NCI-H446 treated with DMSO at 0.1 percent for 48 hours (cell line): ENCODE measurements at regions not wholly inside any gene's neighbourhood (a gene's known extent, or its start where the extent isn't known, plus 50 kb on each side); places are given as distances from the start of the nearest gene placed in this dataset.
"Not testable (repeated sequence)": the region's sequence is repeated elsewhere in the genome, so short reads cannot be mapped to it uniquely, and the experiment has no call there.

ENCODE experiments used
- DNase-seq: peaks from one replicate; lab custom pipeline; 2025; lab: John Stamatoyannopoulos, UW

DNA sequence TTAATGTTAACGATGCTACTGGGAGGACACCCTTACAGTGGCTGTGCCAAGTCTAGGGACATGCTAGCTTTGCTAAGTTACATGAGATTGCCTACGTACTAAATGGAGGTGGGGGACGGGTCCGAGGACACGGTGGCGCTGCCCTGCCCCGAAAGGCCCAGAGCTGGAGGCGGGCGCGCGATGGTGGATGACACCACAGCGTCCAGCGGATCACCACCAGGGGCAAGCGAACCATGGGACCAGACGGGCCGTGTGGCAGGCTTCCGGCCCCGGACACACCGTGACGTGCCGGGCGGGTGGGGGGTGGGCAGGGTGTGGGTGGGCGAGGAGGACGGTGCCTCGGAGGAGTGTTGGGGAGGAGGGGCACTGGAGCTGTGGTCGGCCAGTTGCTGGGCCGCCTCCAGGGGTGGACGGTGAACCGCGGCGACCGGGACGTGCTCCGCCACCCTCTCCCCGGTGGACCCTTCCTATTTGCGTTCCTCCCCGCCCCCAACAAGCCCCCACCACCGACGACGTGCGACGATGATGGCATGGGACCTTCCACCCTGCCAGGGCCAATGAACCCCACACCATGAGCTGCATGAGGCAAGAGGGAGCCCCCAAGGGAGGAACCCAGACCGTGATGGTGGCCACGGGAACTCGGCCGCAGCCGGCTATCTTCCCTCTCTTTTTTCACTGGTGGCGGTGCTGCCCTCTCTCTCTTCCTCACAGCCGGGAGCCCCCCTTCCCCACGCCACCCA lies 773.3 kb upstream of the DEFB115 start:
- no peak for DNase-seq

DNA sequence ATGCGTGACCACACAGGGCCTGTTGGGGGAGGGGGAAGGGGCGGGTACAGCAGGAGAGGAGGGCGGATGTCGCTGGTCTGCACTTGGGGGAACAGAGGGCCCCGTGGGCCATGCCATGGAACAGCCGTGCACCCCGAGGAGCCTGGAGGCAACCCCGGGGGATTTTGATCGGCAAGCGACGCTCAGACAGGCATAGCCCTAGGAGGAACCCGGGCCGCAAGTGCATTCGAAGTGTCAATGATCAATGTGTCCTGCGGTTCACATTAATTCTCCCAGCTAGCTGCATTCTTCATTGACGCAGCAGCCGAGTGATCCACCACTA lies 772.8 kb upstream of the DEFB115 start:
- DNase-seq, result no peak

DNA sequence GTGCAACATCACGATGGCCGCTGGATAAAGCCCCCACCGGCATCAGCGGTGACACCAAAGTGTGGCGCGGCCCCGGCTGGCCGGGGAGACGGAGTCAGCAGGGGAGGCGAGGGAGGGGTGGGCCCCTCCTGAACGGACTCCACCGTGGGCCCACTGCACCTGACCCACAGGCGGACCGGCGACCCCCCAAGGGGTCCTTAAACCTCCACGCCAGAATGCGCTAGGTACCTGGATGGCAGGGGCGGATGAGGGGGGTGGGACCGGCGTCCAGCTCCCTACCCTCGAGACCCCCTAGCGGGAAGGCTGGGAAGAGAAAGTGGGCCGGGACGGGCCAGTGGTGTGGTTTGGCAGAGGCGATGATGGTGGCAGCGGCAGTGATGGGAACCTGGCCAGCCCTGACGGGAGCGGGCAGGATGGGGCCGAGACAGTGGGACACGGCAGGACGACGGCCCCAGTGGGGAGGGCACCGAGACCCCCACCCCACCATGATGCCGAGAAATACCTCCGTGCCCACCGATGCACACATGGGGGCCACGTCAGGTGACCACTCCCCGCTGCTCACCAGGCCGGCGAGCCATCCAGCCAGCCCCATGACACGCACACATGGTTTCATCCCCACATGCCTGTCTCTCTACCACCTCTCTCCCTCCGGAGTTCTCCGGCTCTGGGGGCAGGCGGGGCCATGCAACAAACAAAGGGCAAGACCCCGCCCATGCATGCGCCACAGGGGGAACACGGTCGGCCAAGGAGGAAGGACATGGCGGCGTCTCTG lies 771.9 kb upstream of the DEFB115 start:
- no peak for DNase-seq

DNA sequence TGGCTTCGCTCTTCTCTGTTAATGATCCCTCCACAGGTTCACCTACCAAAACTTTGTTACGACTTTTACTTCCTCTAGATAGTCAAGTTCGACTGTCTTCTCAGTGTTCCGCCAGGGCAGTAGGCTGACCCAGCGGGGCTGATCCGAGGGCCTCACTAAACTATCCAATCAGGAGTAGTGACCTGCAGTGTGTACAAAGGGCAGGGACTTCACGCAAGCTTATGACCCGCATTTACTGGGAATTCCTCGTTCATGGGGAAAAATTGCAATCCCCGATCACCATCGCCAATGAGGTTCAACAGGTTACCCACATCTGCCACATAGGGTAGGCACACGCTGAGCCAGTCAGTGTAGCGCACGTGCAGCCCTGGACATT lies 771.4 kb upstream of the DEFB115 start:
- DNase-seq, result no peak

DNA sequence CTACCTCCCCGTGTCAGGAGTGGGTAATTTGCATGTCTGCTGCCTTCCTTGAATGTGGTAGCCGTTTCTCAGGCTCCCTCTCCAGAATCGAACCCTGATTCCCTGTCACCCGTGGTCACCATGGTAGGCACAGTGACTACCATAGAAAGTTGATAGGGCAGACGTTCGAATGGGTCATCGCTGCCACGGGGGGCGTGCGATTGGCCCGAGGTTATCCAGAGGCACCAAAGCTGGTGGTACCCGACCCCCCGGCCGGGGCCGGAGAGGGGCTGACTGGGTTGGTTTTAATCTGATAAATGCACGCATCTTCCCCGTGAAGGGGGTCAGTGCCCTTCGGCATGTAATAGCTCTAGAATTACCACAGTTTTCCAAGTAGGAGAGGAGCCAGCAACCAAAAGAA lies 770.0 kb upstream of the DEFB115 start:
- not testable (repeated sequence) for DNase-seq

DNA sequence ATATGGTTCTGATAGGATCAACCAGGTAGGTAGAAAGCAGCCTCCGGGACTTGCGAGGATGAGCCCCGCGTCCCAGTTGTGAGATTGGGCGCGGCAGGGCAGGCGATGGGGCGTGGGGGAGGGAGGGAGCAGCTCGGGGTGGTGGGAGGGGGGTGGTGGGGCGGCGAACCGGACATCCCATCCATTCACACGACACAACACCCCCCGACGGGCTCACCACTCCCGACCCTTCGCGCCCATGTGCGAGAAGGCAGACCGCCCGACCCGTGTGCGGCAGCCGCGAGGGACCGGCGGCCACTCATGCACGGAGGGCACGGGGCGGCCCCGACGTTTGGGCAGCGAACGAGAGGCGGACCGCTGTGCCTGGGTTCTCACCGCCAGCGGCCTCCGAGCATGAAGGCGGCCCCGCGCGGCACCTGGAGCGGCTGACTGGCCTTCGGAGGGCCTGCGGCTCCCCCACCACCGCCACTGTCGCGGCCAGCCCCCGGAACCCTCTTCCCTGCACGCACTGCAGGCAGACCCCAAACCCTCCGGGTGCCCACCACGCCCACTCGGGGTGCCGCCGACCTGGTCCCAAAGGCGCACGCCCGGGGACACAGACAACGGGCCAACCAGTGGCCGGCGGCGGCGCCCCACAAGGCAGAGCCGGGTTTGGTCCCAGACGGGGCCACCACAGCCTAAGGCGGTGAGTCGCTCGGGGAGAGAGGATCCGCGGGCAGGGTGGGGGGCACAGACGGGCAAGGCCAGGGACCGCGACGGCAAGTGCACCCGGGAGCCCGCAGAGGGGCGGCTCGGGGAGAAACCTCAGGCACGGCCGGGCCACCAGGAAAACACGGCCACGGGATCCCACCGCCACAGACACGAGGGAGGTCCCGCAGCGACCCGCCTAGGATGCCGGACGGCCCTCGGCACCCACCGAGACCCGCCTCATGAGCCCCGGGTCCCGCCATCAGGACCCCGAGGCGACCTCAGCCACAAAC lies 769.2 kb upstream of the DEFB115 start:
- DNase-seq, result no peak

DNA sequence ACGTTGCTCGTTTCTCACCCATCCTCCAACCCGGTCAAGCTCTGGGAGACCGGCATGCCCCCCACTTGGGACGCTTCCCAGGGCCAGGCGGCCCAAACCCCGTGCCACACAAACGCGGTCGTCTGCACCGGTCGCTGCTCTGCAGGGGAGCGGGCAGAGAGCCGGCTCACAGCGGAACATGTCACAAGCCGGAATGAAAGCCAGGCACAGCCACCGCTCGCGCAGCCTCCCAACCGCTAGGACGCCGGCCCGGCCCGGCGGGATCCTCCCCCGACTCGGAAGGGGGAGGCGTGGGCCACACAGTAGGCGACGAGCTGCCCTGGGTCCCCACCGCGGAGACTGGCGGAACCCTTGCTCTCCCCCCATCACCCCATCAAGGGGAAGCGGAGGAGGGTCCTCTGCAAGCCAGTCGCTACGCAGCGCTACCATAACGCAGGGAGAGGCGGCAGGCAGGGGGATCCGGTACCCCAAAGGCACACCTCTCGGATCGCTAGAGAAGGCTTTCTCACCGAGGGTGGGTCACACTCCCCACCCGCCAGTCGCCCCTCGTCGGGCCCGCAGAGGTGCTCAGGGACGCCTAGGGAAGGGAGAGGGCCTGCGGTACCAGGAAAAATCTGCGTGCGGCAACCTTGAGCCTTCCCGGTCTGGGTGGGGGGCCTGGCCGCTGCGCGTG lies 768.4 kb upstream of the DEFB115 start:
- DNase-seq, result no peak

DNA sequence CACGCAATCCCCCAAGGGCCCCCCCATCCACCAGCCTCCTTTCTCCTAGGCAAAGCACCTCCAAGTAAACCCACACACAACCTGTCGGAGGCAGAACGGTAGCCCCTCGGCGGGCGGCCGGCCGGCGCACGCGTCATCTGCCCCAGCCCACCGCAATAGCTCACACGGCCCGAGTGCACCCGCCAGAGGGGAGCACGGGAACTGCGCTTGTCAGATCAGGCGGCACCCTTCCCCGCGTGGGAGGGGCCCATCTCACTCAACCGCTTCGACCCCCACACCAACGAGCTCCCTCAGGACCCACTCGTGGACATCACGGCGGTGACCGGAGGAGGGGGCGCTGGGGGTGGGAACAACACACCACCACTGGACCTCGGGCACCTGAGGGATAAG lies 767.9 kb upstream of the DEFB115 start:
- no peak for DNase-seq

DNA sequence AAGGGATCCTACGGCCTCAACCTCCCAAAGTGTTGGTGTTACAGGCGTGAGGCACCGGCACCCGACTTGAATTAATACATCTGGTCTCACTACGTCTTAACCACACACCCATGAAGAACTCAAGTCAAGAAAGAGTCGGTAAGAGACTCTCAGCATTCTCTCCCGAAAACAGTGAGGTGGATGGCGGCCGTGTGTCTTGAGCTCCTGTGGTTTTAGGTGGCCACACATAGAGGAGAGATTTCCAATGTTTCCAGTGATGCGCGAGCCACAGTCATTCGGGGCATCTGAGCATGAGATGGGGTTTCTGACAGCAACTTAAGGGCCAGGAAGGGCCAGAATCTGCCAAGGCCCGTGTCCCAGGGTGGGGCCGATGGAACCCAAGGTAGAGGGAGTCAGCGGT lies 766.4 kb upstream of the DEFB115 start:
- no peak for DNase-seq

DNA sequence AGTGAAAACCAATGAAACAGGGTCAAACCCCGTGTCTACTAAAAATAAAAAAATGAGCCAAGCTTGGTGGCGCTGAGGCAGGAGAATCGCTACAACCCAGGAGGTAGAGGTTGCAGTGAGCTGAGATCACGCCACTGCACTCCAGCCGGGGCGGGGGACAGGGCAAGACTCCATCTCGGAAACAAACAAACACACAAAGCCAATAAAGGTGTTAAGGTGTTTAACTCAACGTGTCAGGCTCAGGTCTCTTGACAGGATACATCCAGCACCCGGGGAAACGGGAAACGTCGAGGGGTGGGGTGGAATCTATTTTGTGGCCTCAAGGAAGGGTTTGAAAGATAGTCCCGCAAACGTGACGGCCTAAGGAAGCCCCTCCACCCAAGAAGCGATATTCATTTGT lies 760.8 kb upstream of the DEFB115 start:
- DNase-seq, result not testable (repeated sequence)

DNA sequence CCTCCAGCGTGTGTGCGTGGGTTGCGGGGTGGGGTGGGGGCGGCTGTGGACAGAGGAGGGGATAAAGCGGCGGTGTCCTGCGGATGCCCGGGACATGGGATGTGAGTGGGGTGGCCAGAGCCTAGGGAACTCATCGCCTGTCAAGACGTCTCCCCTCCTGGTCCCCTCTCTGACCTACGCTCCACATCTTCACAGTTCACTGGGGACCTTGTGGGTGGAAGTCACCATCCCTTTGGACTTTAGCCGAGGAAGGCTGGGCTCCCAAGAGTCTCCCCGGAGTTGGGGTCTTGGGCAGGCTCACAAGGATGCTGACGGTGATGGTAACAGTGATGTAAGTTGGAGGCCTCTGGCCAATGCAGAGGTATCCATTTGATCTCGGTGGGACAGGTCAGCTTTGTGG lies 760.3 kb upstream of the DEFB115 start:
- not testable (repeated sequence) for DNase-seq

DNA sequence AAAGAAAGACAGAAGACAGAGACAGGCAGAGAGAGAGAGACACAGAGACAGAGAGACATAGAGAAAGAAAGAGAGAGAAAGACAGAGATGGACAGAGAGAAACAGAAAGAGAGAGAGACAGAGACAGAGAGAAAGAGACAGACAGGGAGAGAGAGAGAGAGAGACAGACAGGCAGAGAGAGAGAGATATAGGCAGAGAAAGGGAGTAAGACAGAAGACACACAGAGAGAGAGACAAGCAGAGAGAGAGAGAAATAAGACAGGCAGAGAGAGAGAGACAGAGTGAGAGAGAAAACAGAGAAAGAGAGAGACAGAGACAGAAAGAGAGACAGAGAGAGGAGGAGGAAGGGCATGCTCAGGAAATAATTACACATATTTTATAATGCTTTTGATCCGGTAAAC lies 758.3 kb upstream of the DEFB115 start:
- DNase-seq, result no peak

DNA sequence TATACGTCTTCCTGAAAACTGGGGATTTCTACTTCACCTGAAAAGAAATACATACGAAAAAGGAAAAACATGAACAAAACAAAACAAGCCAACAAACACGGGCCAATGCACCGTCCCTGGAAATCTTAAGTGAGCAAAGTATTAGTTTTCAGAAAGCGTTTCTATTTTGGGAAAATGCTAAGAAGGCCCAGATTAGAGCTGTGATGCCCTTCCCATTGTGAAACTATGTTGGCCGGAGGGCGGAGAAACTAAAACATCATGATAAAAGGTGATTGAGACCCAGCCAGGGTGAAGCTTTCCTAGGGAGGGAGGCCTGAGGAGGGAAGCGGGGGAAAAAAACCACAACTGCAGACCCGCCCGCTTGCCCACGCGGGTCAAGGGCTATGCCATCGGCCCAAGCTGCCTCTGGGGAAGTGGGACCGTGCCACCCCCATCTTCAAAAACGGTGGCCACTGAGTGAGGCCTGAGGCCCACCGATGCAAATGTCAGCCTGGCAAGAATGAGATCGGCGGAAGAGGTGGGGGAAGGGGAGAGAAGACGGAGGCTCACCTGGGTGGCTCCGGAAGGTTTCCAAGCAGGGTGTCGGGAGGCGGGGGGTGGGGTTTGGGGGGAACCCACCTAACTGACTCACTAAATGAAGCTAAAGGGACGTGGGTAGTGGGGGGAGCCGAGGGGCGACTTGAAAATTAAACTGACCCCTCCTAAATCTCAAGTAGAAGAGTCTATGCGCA lies 757.6 kb upstream of the DEFB115 start:
- not testable (repeated sequence) for DNase-seq

DNA sequence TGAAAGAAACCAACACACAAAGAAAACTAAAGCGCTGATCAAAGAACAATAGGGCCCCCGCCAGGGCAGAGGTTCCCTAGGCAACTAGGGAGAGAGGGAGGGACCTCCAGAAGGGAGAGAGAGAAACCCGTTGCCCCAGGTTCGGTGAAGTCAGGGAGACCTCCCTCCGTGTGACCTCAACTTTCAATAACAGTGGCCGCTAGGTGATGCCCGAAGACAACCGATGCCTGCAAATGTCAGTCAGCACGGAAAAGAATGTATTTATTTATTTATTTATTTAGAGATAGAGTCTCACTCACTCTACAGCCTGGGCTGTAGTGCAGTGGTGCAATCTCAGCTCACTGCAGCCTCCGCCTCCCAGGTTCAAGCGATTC lies 757.0 kb upstream of the DEFB115 start:
- DNase-seq, result not testable (repeated sequence)

DNA sequence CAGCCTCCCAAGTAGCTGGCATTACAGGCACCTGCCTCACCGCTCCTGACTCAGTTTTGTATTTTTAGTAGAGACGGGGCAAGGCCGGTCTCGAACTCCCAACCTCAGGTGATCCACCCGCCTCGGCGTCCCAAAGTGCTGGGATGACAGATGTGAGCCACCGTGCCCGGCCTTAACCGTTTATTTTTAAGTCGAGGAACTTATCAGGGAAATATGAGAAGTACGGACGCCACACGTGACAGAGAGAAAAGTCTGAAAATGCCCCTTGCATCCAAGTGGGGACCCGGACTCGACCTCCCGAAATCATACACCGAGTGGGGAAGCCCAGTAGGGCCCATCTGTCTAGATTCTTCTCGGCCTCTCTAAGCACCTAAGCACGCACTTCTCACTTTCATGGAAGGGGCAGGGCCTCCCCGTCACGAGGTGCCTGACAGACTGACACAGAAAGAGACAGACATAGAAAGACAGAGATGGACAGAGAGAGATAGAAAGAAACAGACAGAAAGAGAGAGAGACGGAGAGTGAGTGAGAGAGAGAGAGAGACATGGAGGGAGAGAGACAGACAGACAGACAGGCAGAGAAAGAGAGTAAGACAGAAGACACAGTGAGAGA lies 756.5 kb upstream of the DEFB115 start:
- DNase-seq, result no peak

DNA sequence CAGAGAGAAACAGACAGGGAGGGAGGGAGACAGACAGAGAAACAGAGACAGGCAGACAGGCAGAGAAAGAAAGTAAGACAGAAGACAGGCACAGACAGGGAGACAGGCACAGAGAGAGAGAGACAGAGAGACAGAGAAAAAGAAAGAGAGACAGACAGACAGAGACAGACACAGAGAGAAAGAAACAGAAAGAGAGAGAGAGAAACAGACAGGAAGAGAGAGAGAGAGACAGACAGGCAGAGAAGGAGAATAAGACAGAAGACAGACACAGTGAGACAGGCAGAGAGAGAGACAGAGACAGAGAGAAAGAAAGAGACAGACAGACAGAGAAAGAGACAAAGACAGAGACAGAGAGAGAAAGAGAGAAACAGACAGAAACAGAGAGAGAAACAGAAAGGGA lies 754.8 kb upstream of the DEFB115 start:
- DNase-seq, result no peak

DNA sequence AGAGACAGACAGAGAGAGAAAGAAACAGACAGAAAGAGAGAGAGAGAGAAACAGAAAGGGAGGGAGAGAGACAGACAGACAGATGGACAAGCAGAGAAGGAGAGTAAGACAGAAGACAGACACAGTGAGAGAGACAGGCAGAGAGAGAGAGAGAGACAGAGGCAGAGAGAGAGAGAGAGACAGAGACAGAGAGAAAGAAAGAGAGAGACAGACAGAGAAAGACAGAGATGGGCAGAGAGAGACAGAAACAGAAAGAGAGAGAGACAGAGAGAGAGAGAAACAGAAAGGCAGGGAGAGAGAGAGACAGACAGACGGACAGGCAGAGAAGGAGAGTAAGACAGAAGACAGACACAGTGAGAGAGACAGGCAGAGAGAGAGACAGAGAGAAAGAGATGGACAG lies 754.3 kb upstream of the DEFB115 start:
- not testable (repeated sequence) for DNase-seq

DNA sequence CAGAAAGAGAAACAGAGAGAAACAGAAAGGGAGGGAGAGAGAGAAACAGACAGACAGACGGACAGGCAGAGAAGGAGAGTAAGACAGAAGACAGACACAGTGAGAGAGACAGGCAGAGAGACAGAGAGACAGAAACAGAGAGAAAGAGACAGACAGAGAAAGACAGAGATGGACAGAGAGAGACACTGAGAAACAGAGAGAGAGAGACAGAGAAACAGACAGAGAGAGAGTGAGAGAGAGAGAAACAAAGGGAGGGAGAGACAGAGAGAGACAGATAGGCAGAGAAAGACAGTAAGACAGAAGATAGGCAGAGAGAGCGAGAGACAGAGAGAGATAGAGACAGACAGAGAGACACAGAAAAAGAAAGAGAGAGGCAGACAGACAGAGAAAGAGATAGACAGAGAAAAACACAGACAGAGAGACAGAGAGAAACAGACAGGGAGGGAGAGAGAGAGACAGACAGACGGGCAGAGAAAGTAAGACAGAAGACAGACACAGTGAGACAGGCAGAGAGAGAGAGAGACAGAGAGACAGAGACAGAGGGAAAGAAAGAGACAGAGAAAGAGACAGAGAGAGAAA lies 753.4 kb upstream of the DEFB115 start:
- DNase-seq, result no peak

DNA sequence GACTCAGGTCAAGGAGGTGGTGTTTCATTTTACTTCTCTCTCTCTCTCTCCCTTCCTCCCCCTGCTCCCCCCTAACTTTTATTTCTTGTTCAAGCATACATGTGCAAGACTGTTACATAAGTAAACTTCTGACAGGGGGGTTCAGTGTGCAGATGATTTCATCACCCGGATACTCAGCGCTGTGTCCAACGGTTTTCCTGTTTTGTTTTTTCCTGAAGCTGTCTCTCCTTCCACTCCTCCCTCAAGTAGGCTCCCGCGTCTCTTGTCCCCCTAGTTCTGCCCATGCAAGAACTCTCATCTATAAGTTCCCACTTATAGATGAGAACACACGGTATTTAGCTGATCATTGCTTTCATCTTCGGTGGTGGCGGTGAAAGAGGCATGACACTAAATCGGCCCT lies 751.9 kb upstream of the DEFB115 start:
- DNase-seq, result no peak

DNA sequence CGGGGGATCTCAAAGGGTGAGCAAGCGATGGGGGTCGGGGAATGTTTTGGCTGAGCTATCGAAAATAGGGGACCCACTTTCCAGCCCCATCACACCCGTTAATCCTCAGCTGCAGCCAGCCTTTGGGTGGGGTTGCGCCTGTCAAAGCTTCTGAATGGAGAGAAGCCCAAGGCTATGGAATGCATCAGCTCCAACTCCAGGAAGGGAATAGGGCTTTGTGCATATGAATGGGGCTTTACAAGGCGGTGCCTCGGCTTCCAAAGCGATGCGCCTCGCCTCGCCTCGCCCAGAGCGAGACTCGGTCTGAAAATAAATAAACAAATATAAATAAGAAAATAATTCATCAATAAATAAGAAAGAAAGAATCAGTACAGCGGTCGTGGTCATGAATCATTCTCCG lies 751.4 kb upstream of the DEFB115 start:
- DNase-seq, result no peak

DNA sequence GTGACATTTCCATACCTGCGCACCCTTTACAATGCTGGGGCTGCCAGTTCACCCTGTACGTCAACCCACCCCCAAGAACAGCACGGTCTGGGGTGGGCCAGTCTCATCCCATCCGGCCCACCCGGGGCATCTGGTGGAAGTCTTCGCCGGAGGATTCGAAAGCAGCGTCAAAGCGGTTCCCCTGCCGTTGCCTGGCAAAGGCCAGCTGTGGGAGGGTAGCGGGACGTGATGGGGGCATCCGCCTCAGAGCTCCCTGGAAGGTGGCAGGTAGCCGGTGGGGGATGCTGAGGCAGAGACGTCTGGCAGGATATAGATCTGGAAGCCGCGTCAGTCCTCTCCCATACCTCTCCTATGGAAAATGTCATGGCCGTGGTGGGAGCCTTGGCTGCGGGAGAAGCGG lies 749.1 kb upstream of the DEFB115 start:
- not testable (repeated sequence) for DNase-seq
